Thymus (tissue), 11 donors: ENCODE measurements at regions not wholly inside any gene's neighbourhood (a gene's known extent, or its start where the extent isn't known, plus 50 kb on each side); places are given as distances from the start of the nearest gene placed in this dataset.
"Not testable (repeated sequence)": the region's sequence is repeated elsewhere in the genome, so short reads cannot be mapped to it uniquely, and the experiment has no call there.

Experiments used
- DNase-seq, 9 donors: peaks; one replicate each; pipeline ENCODE4 v3.0.0-alpha.2; 2013; ENCODE audit warnings: low spot score in 9 of 9, low read depth in 6 of 9, missing footprints in 1 of 9
- H3K27ac ChIP-seq, 2 donors: one replicate each; pipeline ENCODE4 v1.5.1; 2013; ENCODE audit warnings: control low read depth in 1 of 2, low read depth in 1 of 2, low read length in 1 of 2, mild to moderate bottlenecking in 1 of 2, moderate library complexity in 1 of 2
- H3K27me3 ChIP-seq, 2 donors: one replicate each; pipeline ENCODE4 v1.5.1; 2013; ENCODE audit warnings: low read length in 1 of 2; ENCODE audit not compliant: control insufficient read depth in 2 of 2, insufficient read depth in 1 of 2
- H3K36me3 ChIP-seq, 2 donors: one replicate each; pipeline ENCODE4 v1.5.1; 2013; ENCODE audit warnings: low read length in 1 of 2, mild to moderate bottlenecking in 1 of 2, moderate library complexity in 1 of 2; ENCODE audit not compliant: control insufficient read depth in 2 of 2, insufficient read depth in 2 of 2
- H3K4me1 ChIP-seq, 2 donors: one replicate each; pipeline ENCODE4 v1.5.1; 2013; ENCODE audit warnings: low read length in 2 of 2; ENCODE audit not compliant: control insufficient read depth in 2 of 2, insufficient read depth in 2 of 2
- H3K4me3 ChIP-seq, 2 donors: one replicate each; pipeline ENCODE4 v1.5.1; 2013; ENCODE audit warnings: low read length in 2 of 2, control low read depth in 1 of 2, mild to moderate bottlenecking in 1 of 2
- H3K9me3 ChIP-seq, 2 donors: one replicate each; pipeline ENCODE4 v1.5.1; 2013; ENCODE audit warnings: low read length in 1 of 2, mild to moderate bottlenecking in 1 of 2; ENCODE audit not compliant: control insufficient read depth in 2 of 2, insufficient read depth in 1 of 2
- WGBS: extraction: QIAGEN DNeasy Blood & Tissue Kit; methylation state at CpG from one replicate; pipeline ENCODE4 v1.1.7; 2013; 5-methylcytosine and 5-hydroxymethylcytosine counted together
- donor health status: healthy.

GRCh38 chr3:109863701-109864100 is 526.4 kb upstream of the DPPA4 start:
- WGBS: 92% methylated on average over 1 of the region's 1 CpG
- H3K36me3 ChIP-seq: no peaks in the 10 kb centered on the region
- no peak overlapping the region for H3K27ac ChIP-seq
- no peaks in the 10 kb centered on the region for H3K4me1 ChIP-seq
- no peaks in the 10 kb centered on the region for H3K27me3 ChIP-seq
- no peak for DNase-seq
- no peaks in the 10 kb centered on the region for H3K9me3 ChIP-seq
- H3K4me3 ChIP-seq: no peak overlapping the region

GRCh38 chr3:109864452-109864851 is 527.1 kb upstream of the DPPA4 start:
- no peaks in the 10 kb centered on the region for H3K27me3 ChIP-seq
- no peak overlapping the region for H3K4me3 ChIP-seq
- H3K27ac ChIP-seq: no peak overlapping the region
- H3K4me1 ChIP-seq: no peaks in the 10 kb centered on the region
- no peak for DNase-seq
- H3K9me3 ChIP-seq: no peaks in the 10 kb centered on the region
- no peaks in the 10 kb centered on the region for H3K36me3 ChIP-seq

GRCh38 chr3:109869586-109869985 is 532.2 kb upstream of the DPPA4 start:
- H3K27ac ChIP-seq: no peak overlapping the region
- H3K4me1 ChIP-seq: no peaks in the 10 kb centered on the region
- no peak for DNase-seq
- H3K27me3 ChIP-seq: no peaks in the 10 kb centered on the region
- H3K9me3 ChIP-seq: no peaks in the 10 kb centered on the region
- no peaks in the 10 kb centered on the region for H3K36me3 ChIP-seq
- no peak overlapping the region for H3K4me3 ChIP-seq

GRCh38 chr3:109874896-109875708 is 537.8 kb upstream of the DPPA4 start:
- no peak overlapping the region for H3K4me3 ChIP-seq
- H3K9me3 ChIP-seq: peaks cover 0 to 8% of the 10 kb centered on the region in 2 donors
- no peaks in the 10 kb centered on the region for H3K27me3 ChIP-seq
- no peak overlapping the region for H3K27ac ChIP-seq
- DNase-seq: no peak
- H3K36me3 ChIP-seq: no peaks in the 10 kb centered on the region
- WGBS: 76% methylated on average over 1 of the region's 1 CpG
- H3K4me1 ChIP-seq: no peaks in the 10 kb centered on the region

GRCh38 chr3:109877616-109878015 is 540.3 kb upstream of the DPPA4 start:
- 96% methylated on average over 2 of the region's 2 CpGs for WGBS
- not testable (repeated sequence) for H3K4me1 ChIP-seq, DNase-seq, H3K9me3 ChIP-seq, H3K36me3 ChIP-seq, H3K4me3 ChIP-seq, H3K27ac ChIP-seq, H3K27me3 ChIP-seq

- Histone ChIP-seq H3K27me3 (no peaks in the 10 kb centered on the region), H3K4me3 (no peak overlapping the region), H3K9me3 (peaks cover 1 to 4% of the 10 kb centered on the region in 2 donors), H3K36me3 (no peaks in the 10 kb centered on the region), H3K4me1 (no peaks in the 10 kb centered on the region), H3K27ac (no peak overlapping the region)
- DNase-seq: no peak
These were observed 544.8 kb upstream of the DPPA4 start for GRCh38 chr3:109882144-109882543.

- H3K9me3 ChIP-seq: peaks cover 1 to 8% of the 10 kb centered on the region in 2 donors
- no peak overlapping the region for H3K27ac ChIP-seq
- DNase-seq: no peak
- H3K4me3 ChIP-seq: no peak overlapping the region
- no peaks in the 10 kb centered on the region for H3K4me1 ChIP-seq
- WGBS: 95% methylated on average over 2 of the region's 2 CpGs
- H3K36me3 ChIP-seq: no peaks in the 10 kb centered on the region
- no peaks in the 10 kb centered on the region for H3K27me3 ChIP-seq
These were observed 549.9 kb upstream of the DPPA4 start for GRCh38 chr3:109887293-109887692.

GRCh38 chr3:109888026-109888425 is 550.7 kb upstream of the DPPA4 start:
- Histone ChIP-seq H3K36me3 (no peaks in the 10 kb centered on the region), H3K4me3 (no peak overlapping the region), H3K27me3 (no peaks in the 10 kb centered on the region), H3K4me1 (no peaks in the 10 kb centered on the region), H3K27ac (no peak overlapping the region), H3K9me3 (peaks cover 1 to 8% of the 10 kb centered on the region in 2 donors)
- no peak for DNase-seq

- Histone ChIP-seq H3K9me3 (no peaks in the 10 kb centered on the region), H3K27me3 (no peaks in the 10 kb centered on the region), H3K4me3 (no peak overlapping the region), H3K4me1 (no peaks in the 10 kb centered on the region), H3K27ac (no peak overlapping the region), H3K36me3 (no peaks in the 10 kb centered on the region)
- WGBS: 95% methylated on average over 1 of the region's 1 CpG
- DNase-seq: no peak
These were observed 560.4 kb upstream of the DPPA4 start for GRCh38 chr3:109897734-109898133.
